GM12878 (cell line): ENCODE measurements at regions not wholly inside any gene's neighbourhood (a gene's known extent, or its start where the extent isn't known, plus 50 kb on each side); places are given as distances from the start of the nearest gene placed in this dataset.

Experiments used
- ATF7 ChIP-seq: fragments of 450-650 bp; IDR thresholded peaks from 2 replicates; pipeline ENCODE4 v1.6.1; 2016; ENCODE audit warnings: low read depth, mild to moderate bottlenecking
- CHD2 ChIP-seq: IDR thresholded peaks from 2 replicates; pipeline ENCODE4 v1.6.1; 2011; ENCODE audit warnings: low read depth, low read length, improper control_type of control experiment, borderline replicate concordance
- EED ChIP-seq: sonication (generic); IDR thresholded peaks from 2 replicates; pipeline ENCODE4 v1.6.1; 2016; ENCODE audit warnings: antibody characterized with exemption, low read depth
- ELK1 ChIP-seq: IDR thresholded peaks from 2 replicates; pipeline ENCODE4 v1.6.1; 2012; ENCODE audit warnings: low read depth, low read length, improper control_type of control experiment
- FOXK2 ChIP-seq: fragments of 450-650 bp; IDR thresholded peaks from 2 replicates; pipeline ENCODE4 v1.6.1; 2017; ENCODE audit warnings: mild to moderate bottlenecking, moderate library complexity
- IKZF2 ChIP-seq, 2 experiments: fragments of 450-650 bp; IDR thresholded peaks; 2 replicates each; pipeline ENCODE4 v1.6.1; 2017; ENCODE audit warnings: mild to moderate bottlenecking in 2 of 2, moderate library complexity in 2 of 2
- JUNB ChIP-seq: IDR thresholded peaks from 2 replicates; pipeline ENCODE4 v1.6.1; 2016; ENCODE audit warnings: antibody characterized with exemption, mild to moderate bottlenecking
- PBX3 ChIP-seq: IDR thresholded peaks from 2 replicates; pipeline ENCODE4 v1.6.1; 2011; ENCODE audit warnings: mild to moderate bottlenecking, low read depth, low read length, moderate library complexity; ENCODE audit not compliant: insufficient replicate concordance
- RCOR1 ChIP-seq: conservative IDR thresholded peaks from 2 replicates; pipeline ENCODE4 v1.6.1; 2012; ENCODE audit warnings: low read depth, low read length, improper control_type of control experiment
- SIN3A ChIP-seq: IDR thresholded peaks from 2 replicates; pipeline ENCODE4 v1.6.1; 2012; ENCODE audit warnings: low read depth, low read length, improper control_type of control experiment
- SRF ChIP-seq, 2 experiments: IDR thresholded peaks; 2 replicates each; pipeline ENCODE4 v1.6.1; 2011; ENCODE audit warnings: low read depth in 2 of 2, low read length in 2 of 2, mild to moderate bottlenecking in 1 of 2, moderate library complexity in 1 of 2
- TAF1 ChIP-seq: IDR thresholded peaks from 2 replicates; pipeline ENCODE4 v1.6.1; 2011; ENCODE audit warnings: mild to moderate bottlenecking, low read depth, low read length, borderline replicate concordance
- TBL1XR1 ChIP-seq: IDR thresholded peaks from 2 replicates; pipeline ENCODE4 v1.6.1; 2012; ENCODE audit warnings: low read depth, low read length, improper control_type of control experiment
- YBX1 ChIP-seq: fragments of 450-650 bp; IDR thresholded peaks from 2 replicates; pipeline ENCODE4 v1.6.1; 2016; ENCODE audit warnings: antibody characterized with exemption
- ZNF274 ChIP-seq: IDR thresholded peaks from one replicate; pipeline ENCODE4 v1.8.0; 2011; ENCODE audit not compliant: insufficient read length, insufficient read depth
- TF ChIP-seq, protein P1 (sequence below): fragments of 450-650 bp; IDR thresholded peaks from 2 replicates; pipeline ENCODE4 v1.6.1; 2017; ENCODE audit warnings: antibody characterized with exemption, mild to moderate bottlenecking, moderate library complexity
- TF ChIP-seq, protein P2 (sequence below): fragments of 450-650 bp; IDR thresholded peaks from 2 replicates; pipeline ENCODE4 v1.6.1; 2018; ENCODE audit warnings: mild to moderate bottlenecking, low read depth, moderate library complexity; ENCODE audit not compliant: partially characterized antibody

DNA sequence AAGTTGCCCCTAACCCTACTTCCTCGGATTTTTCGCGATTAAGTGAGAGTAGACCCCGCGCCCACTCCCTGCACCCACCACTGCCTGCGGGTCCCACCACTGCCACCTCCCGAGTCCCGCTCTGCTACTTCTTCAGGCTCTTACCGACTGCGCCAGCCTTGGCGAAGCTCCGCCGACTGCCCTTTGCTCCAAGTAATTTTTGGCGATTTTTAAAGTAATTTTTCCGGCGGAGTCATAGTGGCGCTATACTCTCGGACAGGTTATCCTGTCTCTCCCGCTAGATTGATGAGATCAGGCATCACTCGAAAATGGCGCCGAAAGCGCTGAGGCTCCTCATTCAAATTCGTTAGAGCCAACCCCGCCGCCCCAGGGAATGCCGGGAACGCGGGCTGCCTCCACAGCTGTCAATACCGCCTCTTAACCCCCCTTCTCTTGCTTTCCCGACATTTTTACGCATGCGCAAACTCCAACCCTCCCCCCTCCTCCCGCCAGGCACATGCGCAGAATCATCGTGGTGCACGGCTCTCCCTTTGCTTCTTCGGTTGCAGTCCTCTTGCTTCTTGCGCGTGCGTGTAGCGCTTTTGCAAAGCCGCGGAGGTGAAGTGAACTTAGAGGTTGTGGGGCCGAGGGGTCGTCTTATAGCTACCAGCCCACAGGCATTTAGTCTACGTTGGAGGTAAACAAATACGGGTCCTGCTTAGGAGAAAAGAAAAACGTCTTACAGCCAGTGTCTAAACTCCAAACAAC lies 66.6 kb downstream of the KCNRG start (continued):
- TF ChIP-seq, protein P1, sequence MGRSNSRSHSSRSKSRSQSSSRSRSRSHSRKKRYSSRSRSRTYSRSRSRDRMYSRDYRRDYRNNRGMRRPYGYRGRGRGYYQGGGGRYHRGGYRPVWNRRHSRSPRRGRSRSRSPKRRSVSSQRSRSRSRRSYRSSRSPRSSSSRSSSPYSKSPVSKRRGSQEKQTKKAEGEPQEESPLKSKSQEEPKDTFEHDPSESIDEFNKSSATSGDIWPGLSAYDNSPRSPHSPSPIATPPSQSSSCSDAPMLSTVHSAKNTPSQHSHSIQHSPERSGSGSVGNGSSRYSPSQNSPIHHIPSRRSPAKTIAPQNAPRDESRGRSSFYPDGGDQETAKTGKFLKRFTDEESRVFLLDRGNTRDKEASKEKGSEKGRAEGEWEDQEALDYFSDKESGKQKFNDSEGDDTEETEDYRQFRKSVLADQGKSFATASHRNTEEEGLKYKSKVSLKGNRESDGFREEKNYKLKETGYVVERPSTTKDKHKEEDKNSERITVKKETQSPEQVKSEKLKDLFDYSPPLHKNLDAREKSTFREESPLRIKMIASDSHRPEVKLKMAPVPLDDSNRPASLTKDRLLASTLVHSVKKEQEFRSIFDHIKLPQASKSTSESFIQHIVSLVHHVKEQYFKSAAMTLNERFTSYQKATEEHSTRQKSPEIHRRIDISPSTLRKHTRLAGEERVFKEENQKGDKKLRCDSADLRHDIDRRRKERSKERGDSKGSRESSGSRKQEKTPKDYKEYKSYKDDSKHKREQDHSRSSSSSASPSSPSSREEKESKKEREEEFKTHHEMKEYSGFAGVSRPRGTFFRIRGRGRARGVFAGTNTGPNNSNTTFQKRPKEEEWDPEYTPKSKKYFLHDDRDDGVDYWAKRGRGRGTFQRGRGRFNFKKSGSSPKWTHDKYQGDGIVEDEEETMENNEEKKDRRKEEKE, result no peak
- no peak for TF ChIP-seq TBL1XR1
- TF ChIP-seq ZNF274, result no peak
- peak; percentile 54 for TF ChIP-seq ATF7
- TF ChIP-seq YBX1, result no peak
- TF ChIP-seq IKZF2 (IDR thresholded peaks at IDR 0.05), result peak in 1 of 2 experiments; percentile 54; a peak in 3 of 4 replicates
- TF ChIP-seq JUNB, result no peak
- TF ChIP-seq FOXK2, result no peak
- TF ChIP-seq ELK1, result no peak
- TF ChIP-seq, protein P2, sequence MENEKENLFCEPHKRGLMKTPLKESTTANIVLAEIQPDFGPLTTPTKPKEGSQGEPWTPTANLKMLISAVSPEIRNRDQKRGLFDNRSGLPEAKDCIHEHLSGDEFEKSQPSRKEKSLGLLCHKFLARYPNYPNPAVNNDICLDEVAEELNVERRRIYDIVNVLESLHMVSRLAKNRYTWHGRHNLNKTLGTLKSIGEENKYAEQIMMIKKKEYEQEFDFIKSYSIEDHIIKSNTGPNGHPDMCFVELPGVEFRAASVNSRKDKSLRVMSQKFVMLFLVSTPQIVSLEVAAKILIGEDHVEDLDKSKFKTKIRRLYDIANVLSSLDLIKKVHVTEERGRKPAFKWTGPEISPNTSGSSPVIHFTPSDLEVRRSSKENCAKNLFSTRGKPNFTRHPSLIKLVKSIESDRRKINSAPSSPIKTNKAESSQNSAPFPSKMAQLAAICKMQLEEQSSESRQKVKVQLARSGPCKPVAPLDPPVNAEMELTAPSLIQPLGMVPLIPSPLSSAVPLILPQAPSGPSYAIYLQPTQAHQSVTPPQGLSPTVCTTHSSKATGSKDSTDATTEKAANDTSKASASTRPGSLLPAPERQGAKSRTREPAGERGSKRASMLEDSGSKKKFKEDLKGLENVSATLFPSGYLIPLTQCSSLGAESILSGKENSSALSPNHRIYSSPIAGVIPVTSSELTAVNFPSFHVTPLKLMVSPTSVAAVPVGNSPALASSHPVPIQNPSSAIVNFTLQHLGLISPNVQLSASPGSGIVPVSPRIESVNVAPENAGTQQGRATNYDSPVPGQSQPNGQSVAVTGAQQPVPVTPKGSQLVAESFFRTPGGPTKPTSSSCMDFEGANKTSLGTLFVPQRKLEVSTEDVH, result peak; percentile 54
- TF ChIP-seq RCOR1, result no peak
- peak; percentile 32; the same call in 1 of the 2 replicates for TF ChIP-seq TAF1
- peak; percentile 40; the same call in 1 of the 2 replicates for TF ChIP-seq CHD2
- TF ChIP-seq SIN3A, result 0 out of 2 replicates have a peak, but pooled peaks have one; percentile 25
- 0 out of 4 replicates have a peak, but pooled peaks of 1 of the 2 experiments have one; percentile 38 for TF ChIP-seq SRF (IDR thresholded peaks at IDR 0.05; ENCODE audit: low read depth in 2 of 2, low read length in 2 of 2)
- no peak for TF ChIP-seq PBX3
- peak; percentile 51; the same call in 1 of the 2 replicates for TF ChIP-seq EED
- TF ChIP-seq, all 136 proteins: peak for 36
